ENCODE measurements at regions not wholly inside any gene's neighbourhood (a gene's known extent, or its start where the extent isn't known, plus 50 kb on each side); places are given as distances from the start of the nearest gene placed in this dataset.

DNA sequence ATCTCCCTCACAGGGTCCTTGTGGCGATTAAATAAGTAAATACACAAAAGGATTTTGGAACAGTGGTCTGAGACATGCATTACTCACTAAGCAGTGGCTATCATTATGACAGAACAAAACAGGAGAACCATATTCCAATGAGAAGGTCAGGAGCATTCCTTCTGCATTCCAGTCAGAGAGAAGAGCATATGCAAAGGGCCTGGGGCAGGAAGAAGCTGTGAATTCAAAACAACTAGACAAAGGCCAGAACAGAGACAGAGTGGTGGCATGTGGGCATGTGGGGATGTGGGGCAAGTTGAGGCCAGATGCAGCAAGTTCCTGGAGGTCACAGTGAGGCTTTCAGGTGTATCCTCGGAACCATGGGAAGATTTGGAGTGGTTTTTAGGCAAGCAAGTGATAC, 70.1 kb upstream of the VRK1 start:
- TF ChIP-seq POLR2A (IDR thresholded peaks at IDR 0.05; ENCODE audit: low read length) (no peak), GATA1 (IDR thresholded peaks at IDR 0.05; ENCODE audit: low read depth, low read length) (no peak)

Measured in erythroblast (primary cell).